ENCODE measurements at regions not wholly inside any gene's neighbourhood (a gene's known extent, or its start where the extent isn't known, plus 50 kb on each side); places are given as distances from the start of the nearest gene placed in this dataset.

- no peak for TF ChIP-seq CUX1 (IDR thresholded peaks at IDR 0.05; ENCODE audit: insufficient replicate concordance, low read depth, low read length)
- no peak for TF ChIP-seq MAX (IDR thresholded peaks at IDR 0.05; ENCODE audit: low read depth, low read length)
- no peak for TF ChIP-seq LARP7 (IDR thresholded peaks at IDR 0.05)
- no peak for TF ChIP-seq CEBPB (IDR thresholded peaks at IDR 0.05; ENCODE audit: borderline replicate concordance in 1 of 2, low read depth in 2 of 2, low read length in 2 of 2)
- TF ChIP-seq EZH2 (IDR thresholded peaks at IDR 0.05; ENCODE audit: borderline replicate concordance, control insufficient read depth, low read depth, low read length), result no peak
- TF ChIP-seq PKNOX1 (IDR thresholded peaks at IDR 0.05), result no peak
These were observed 996.5 kb downstream of the GRIK2 start for GRCh38 chr6:102389994-102390393.
